T-helper 2 cell (primary cell): ENCODE measurements at regions not wholly inside any gene's neighbourhood (a gene's known extent, or its start where the extent isn't known, plus 50 kb on each side); places are given as distances from the start of the nearest gene placed in this dataset.

Experiments used
- DNase-seq, 5 experiments: peaks; one replicate each; pipeline versions ENCODE4 v3.0.0 to v3.0.0-alpha.2; 2012 to 2022

- DNase-seq, result no peak
These were observed 881.8 kb downstream of the SLC4A3 start for GRCh38 chr2:220509096-220509757.

GRCh38 chr2:220509966-220510365 is 882.5 kb downstream of the SLC4A3 start:
- DNase-seq, result no peak

GRCh38 chr2:220510668-220511067 is 883.2 kb downstream of the SLC4A3 start:
- no peak for DNase-seq

GRCh38 chr2:220512419-220512818 is 885.0 kb downstream of the SLC4A3 start:
- DNase-seq, result no peak

- DNase-seq, result no peak
These were observed 886.3 kb downstream of the SLC4A3 start for GRCh38 chr2:220513573-220514288.

GRCh38 chr2:220521551-220521950 is 894.1 kb downstream of the SLC4A3 start:
- no peak for DNase-seq

GRCh38 chr2:220528180-220528675 is 900.8 kb downstream of the SLC4A3 start:
- no peak for DNase-seq

- DNase-seq, result no peak
These were observed 903.8 kb downstream of the SLC4A3 start for GRCh38 chr2:220531216-220531615.

GRCh38 chr2:220533485-220533884 is 906.1 kb downstream of the SLC4A3 start:
- DNase-seq, result peak in 1 of 5 experiments; percentile 76

GRCh38 chr2:220539481-220539880 is 912.1 kb downstream of the SLC4A3 start:
- DNase-seq, result no peak

GRCh38 chr2:220544049-220544448 is 916.6 kb downstream of the SLC4A3 start:
- DNase-seq, result no peak

GRCh38 chr2:220550995-220551700 is 923.7 kb downstream of the SLC4A3 start:
- DNase-seq, result no peak

- no peak for DNase-seq
These were observed 925.5 kb downstream of the SLC4A3 start for GRCh38 chr2:220552790-220553535.

- DNase-seq, result no peak
These were observed 928.7 kb downstream of the SLC4A3 start for GRCh38 chr2:220555961-220556630.

- DNase-seq, result no peak
These were observed 929.2 kb downstream of the SLC4A3 start for GRCh38 chr2:220556658-220557057.

GRCh38 chr2:220560192-220560591 is 932.8 kb downstream of the SLC4A3 start:
- no peak for DNase-seq

GRCh38 chr2:220562375-220563140 is 935.1 kb downstream of the SLC4A3 start:
- no peak for DNase-seq

GRCh38 chr2:220568296-220568695 is 940.9 kb downstream of the SLC4A3 start:
- no peak for DNase-seq

GRCh38 chr2:220569112-220569897 is 941.9 kb downstream of the SLC4A3 start:
- no peak for DNase-seq

GRCh38 chr2:220572385-220572784 is 945.0 kb downstream of the SLC4A3 start:
- DNase-seq, result no peak

GRCh38 chr2:220574038-220574437 is 946.6 kb downstream of the SLC4A3 start:
- DNase-seq, result no peak
